ENCODE measurements at regions not wholly inside any gene's neighbourhood (a gene's known extent, or its start where the extent isn't known, plus 50 kb on each side); places are given as distances from the start of the nearest gene placed in this dataset.

DNA sequence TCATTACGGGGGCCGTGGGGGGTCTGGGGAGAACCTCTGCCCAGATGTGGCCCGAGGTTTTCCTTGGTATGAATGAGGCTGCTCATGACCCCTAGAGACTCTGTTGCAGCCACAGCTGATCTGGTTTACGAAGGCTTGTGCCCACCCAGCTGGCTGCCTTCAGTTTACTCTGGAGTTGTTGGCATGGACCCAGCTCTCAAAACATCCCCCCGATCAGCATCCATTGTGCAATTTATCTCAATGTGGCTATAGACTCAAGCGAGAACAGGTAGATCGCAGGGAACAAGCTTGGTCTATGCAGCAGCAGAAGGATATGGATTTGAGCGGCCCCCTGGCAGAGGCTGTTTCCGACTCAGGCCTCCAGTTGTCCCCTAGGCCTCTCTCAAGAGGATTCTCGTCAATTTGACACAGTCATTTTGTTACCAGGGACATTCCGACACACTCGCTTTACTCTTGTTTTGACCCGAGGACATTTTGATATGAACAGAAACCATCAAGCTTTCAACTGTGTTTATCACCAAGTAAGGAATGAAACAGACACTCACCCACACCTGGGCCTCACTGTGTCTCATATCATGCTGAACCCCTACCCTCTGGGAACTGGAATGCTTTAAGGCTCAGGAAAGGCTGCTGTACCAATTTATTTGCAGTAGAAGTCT is 161.5 kb downstream of the KATNAL1 start:
- TF ChIP-seq, protein P1, sequence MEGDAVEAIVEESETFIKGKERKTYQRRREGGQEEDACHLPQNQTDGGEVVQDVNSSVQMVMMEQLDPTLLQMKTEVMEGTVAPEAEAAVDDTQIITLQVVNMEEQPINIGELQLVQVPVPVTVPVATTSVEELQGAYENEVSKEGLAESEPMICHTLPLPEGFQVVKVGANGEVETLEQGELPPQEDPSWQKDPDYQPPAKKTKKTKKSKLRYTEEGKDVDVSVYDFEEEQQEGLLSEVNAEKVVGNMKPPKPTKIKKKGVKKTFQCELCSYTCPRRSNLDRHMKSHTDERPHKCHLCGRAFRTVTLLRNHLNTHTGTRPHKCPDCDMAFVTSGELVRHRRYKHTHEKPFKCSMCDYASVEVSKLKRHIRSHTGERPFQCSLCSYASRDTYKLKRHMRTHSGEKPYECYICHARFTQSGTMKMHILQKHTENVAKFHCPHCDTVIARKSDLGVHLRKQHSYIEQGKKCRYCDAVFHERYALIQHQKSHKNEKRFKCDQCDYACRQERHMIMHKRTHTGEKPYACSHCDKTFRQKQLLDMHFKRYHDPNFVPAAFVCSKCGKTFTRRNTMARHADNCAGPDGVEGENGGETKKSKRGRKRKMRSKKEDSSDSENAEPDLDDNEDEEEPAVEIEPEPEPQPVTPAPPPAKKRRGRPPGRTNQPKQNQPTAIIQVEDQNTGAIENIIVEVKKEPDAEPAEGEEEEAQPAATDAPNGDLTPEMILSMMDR (IDR thresholded peaks at IDR 0.05): no peak
- no peak for TF ChIP-seq EP300 (IDR thresholded peaks at IDR 0.05)

All from tibial nerve (tissue), 4 donors.